Loucy (cell line): ENCODE measurements at regions not wholly inside any gene's neighbourhood (a gene's known extent, or its start where the extent isn't known, plus 50 kb on each side); places are given as distances from the start of the nearest gene placed in this dataset.

Experiments used
- H2AFZ ChIP-seq: fragments of 200-600 bp; sonication (generic); 2 replicates; pipeline ENCODE4 v1.6.0; 2016; ENCODE audit warnings: antibody characterized with exemption, mild to moderate bottlenecking, low read length, moderate library complexity
- H3F3A ChIP-seq: fragments of 200-600 bp; 2 replicates; pipeline ENCODE4 v1.6.0; 2016; ENCODE audit warnings: antibody characterized with exemption, low read depth, mild to moderate bottlenecking
- H3K27me3 ChIP-seq: fragments of 200-600 bp; sonication (generic); 2 replicates; pipeline ENCODE4 v1.6.1; 2014; ENCODE audit warnings: low read length, mild to moderate bottlenecking; ENCODE audit not compliant: insufficient read depth, poor library complexity, severe bottlenecking
- H3K36me3 ChIP-seq: fragments of 200-600 bp; sonication (generic); 2 replicates; pipeline ENCODE4 v1.6.1; 2016; ENCODE audit warnings: low read length; ENCODE audit not compliant: insufficient read depth
- H3K4me1 ChIP-seq: fragments of 200-600 bp; sonication (generic); 2 replicates; pipeline ENCODE4 v1.5.1; 2014; ENCODE audit warnings: low read length, mild to moderate bottlenecking; ENCODE audit not compliant: insufficient read depth, poor library complexity, severe bottlenecking
- H3K4me2 ChIP-seq: fragments of 200-600 bp; sonication (generic); 2 replicates; pipeline ENCODE4 v1.6.0; 2014; ENCODE audit warnings: antibody characterized with exemption, low read length, low read depth, mild to moderate bottlenecking; ENCODE audit not compliant: poor library complexity, severe bottlenecking
- H3K4me3 ChIP-seq: fragments of 200-600 bp; sonication (generic); 2 replicates; pipeline ENCODE4 v1.5.1; 2014; ENCODE audit warnings: low read length, mild to moderate bottlenecking, mixed read lengths; ENCODE audit not compliant: poor library complexity, severe bottlenecking
- H3K79me2 ChIP-seq: fragments of 200-600 bp; sonication (generic); 2 replicates; pipeline ENCODE4 v1.6.1; 2014; ENCODE audit warnings: low read length; ENCODE audit not compliant: insufficient read depth
- H3K9ac ChIP-seq: fragments of 200-600 bp; sonication (generic); 2 replicates; pipeline ENCODE4 v1.6.0; 2014; ENCODE audit warnings: mild to moderate bottlenecking, low read depth, low read length, moderate library complexity; ENCODE audit not compliant: poor library complexity, severe bottlenecking
- H3K9me2 ChIP-seq: fragments of 200-600 bp; sonication (generic); replicated peaks from 2 replicates; pipeline ENCODE4 v1.6.1; 2016; ENCODE audit warnings: low read depth, low read length, mixed read lengths
- H3K9me3 ChIP-seq: fragments of 200-600 bp; sonication (generic); 2 replicates; pipeline ENCODE4 v1.6.1; 2014; ENCODE audit warnings: mild to moderate bottlenecking, antibody characterized with exemption, low read length, low read depth; ENCODE audit not compliant: insufficient read depth
- H4K20me1 ChIP-seq: fragments of 200-600 bp; sonication (generic); 2 replicates; pipeline ENCODE4 v1.6.0; 2014; ENCODE audit warnings: antibody characterized with exemption, low read length, mild to moderate bottlenecking; ENCODE audit not compliant: insufficient read depth, poor library complexity, severe bottlenecking
- CTCF ChIP-seq: fragments of 200-600 bp; sonication (generic); conservative IDR thresholded peaks from 2 replicates; pipeline ENCODE4 v1.5.1; 2014; ENCODE audit warnings: mild to moderate bottlenecking, antibody characterized with exemption, low read length
- EZH2phosphoT487 ChIP-seq: fragments of 200-600 bp; IDR thresholded peaks from 2 replicates; pipeline ENCODE4 v1.6.1; 2018; ENCODE audit warnings: antibody characterized with exemption, mild to moderate bottlenecking, moderate library complexity, borderline replicate concordance

- Histone ChIP-seq H3F3A (no peaks in the 10 kb centered on the region), H3K79me2 (no peaks in the 10 kb centered on the region), H3K9ac (no peak overlapping the region), H3K4me1 (no peaks in the 10 kb centered on the region), H3K9me2 (no peaks in the 10 kb centered on the region), H3K9me3 (peaks cover 2% of the 10 kb centered on the region; the same call in 1 of the 2 replicates), H2AFZ (no peak overlapping the region), H3K27me3 (no peaks in the 10 kb centered on the region), H4K20me1 (no peaks in the 10 kb centered on the region), H3K4me2 (no peak overlapping the region), H3K4me3 (no peak overlapping the region), H3K36me3 (no peaks in the 10 kb centered on the region)
- TF ChIP-seq CTCF (no peak), EZH2phosphoT487 (no peak)
Observed at GRCh38 chr1:5682626-5683225, 309.5 kb downstream of the NPHP4 start.

- no peaks in the 10 kb centered on the region for H3K36me3 ChIP-seq
- H3K9me3 ChIP-seq: peaks cover 2% of the 10 kb centered on the region; the same call in 1 of the 2 replicates
- H3K4me2 ChIP-seq: no peak overlapping the region
- H3K9ac ChIP-seq: no peak overlapping the region
- no peaks in the 10 kb centered on the region for H3F3A ChIP-seq
- H3K79me2 ChIP-seq: no peaks in the 10 kb centered on the region
- no peaks in the 10 kb centered on the region for H3K9me2 ChIP-seq
- H3K4me1 ChIP-seq: no peaks in the 10 kb centered on the region
- no peaks in the 10 kb centered on the region for H3K27me3 ChIP-seq
- H2AFZ ChIP-seq: no peak overlapping the region
- TF ChIP-seq EZH2phosphoT487 (no peak), CTCF (no peak)
- no peak overlapping the region for H3K4me3 ChIP-seq
- H4K20me1 ChIP-seq: no peaks in the 10 kb centered on the region
Observed at GRCh38 chr1:5681654-5682053, 310.6 kb downstream of the NPHP4 start.

- no peaks in the 10 kb centered on the region for H3K36me3 ChIP-seq
- H4K20me1 ChIP-seq: no peaks in the 10 kb centered on the region
- H3K27me3 ChIP-seq: no peaks in the 10 kb centered on the region
- no peaks in the 10 kb centered on the region for H3K9me2 ChIP-seq
- H3K79me2 ChIP-seq: no peaks in the 10 kb centered on the region
- no peaks in the 10 kb centered on the region for H3F3A ChIP-seq
- H3K4me1 ChIP-seq: no peaks in the 10 kb centered on the region
- H3K9ac ChIP-seq: no peak overlapping the region
- no peak for TF ChIP-seq CTCF
- peaks cover 2% of the 10 kb centered on the region; the same call in 1 of the 2 replicates for H3K9me3 ChIP-seq
- H2AFZ ChIP-seq: no peak overlapping the region
- H3K4me2 ChIP-seq: no peak overlapping the region
- H3K4me3 ChIP-seq: no peak overlapping the region
Observed at GRCh38 chr1:5680600-5680999, 311.6 kb downstream of the NPHP4 start.
